Endothelial cell of umbilical vein (primary cell): ENCODE measurements at regions not wholly inside any gene's neighbourhood (a gene's known extent, or its start where the extent isn't known, plus 50 kb on each side); places are given as distances from the start of the nearest gene placed in this dataset.

Source experiments
- BruUV-seq: library from RNA; stranded (reverse); fragments of 400-500 nt; replicated peaks from 2 replicates; lab custom pipeline; 2021; lab: Mats Ljungman, UMichigan
- CTCF ChIA-PET: fragments of 300-600, 350-600 bp; sonication (Branson Sonifier 250); formaldehyde crosslinking; loops from one replicate; lab custom pipeline; 2021; ENCODE audit warnings: antibody characterized with exemption, inconsistent platforms; lab: Charles Lee
- POLR2A ChIA-PET: fragments of 300-600, 350-600 bp; sonication (Branson Sonifier 250); formaldehyde crosslinking; loops from one replicate; lab custom pipeline; 2021; ENCODE audit warnings: antibody characterized with exemption, inconsistent platforms; lab: Charles Lee
- DNase-seq: peaks from one replicate; pipeline ENCODE4 v3.0.0-alpha.2; 2011; ENCODE audit warnings: low read depth, low spot score
- FAIRE-seq: peaks from 2 replicates; lab custom pipeline; 2011; peaks lifted over from hg19 to GRCh38; lab: Jason Lieb, UNC
- H2AFZ ChIP-seq: 2 replicates; pipeline ENCODE4 v1.6.0; 2012; ENCODE audit warnings: low read depth, low read length, control low read depth, inconsistent platforms
- H3K27ac ChIP-seq: 2 replicates; pipeline ENCODE4 v1.5.1; 2011; ENCODE audit warnings: low read depth, mild to moderate bottlenecking, control low read depth, low read length, moderate library complexity; ENCODE audit not compliant: insufficient read depth
- H3K27me3 ChIP-seq, 2 experiments: 2 replicates each; pipeline versions ENCODE4 v1.6.0 to v1.6.1; 2011; ENCODE audit warnings: low read length in 2 of 2, mixed read lengths in 1 of 2; ENCODE audit not compliant: control insufficient read depth in 2 of 2, insufficient read depth in 2 of 2
- H3K36me3 ChIP-seq, 2 experiments: 2 replicates in 1 of 2; 3 replicates in 1 of 2; pipeline ENCODE4 v1.5.1; 2011; ENCODE audit warnings: low read length in 2 of 2, mild to moderate bottlenecking in 1 of 2, moderate library complexity in 1 of 2; ENCODE audit not compliant: control insufficient read depth in 2 of 2, insufficient read depth in 2 of 2; ENCODE audit errors: extremely low read depth in 1 of 2
- H3K4me1 ChIP-seq: 3 replicates; pipeline ENCODE4 v1.5.1; 2011; ENCODE audit warnings: mild to moderate bottlenecking, low read length; ENCODE audit not compliant: control insufficient read depth, insufficient read depth; ENCODE audit errors: extremely low read depth
- H3K4me2 ChIP-seq: 2 replicates; pipeline ENCODE4 v1.6.1; 2011; ENCODE audit warnings: low read length, control low read depth, mixed read lengths; ENCODE audit not compliant: insufficient read depth
- H3K4me3 ChIP-seq, 3 experiments: fragments of 200-600 bp in 1 of 3; sonication (generic), shearing (Covaris generic) in 1 of 3; replicated peaks in 1 of 3; 2 replicates each; pipeline ENCODE4 v1.5.1; 2011 to 2016; ENCODE audit warnings: control low read depth in 3 of 3, low read length in 3 of 3, mild to moderate bottlenecking in 2 of 3, inconsistent platforms in 1 of 3, low read depth in 1 of 3, moderate library complexity in 1 of 3; ENCODE audit not compliant: insufficient read depth in 1 of 3
- H3K79me2 ChIP-seq: 2 replicates; pipeline ENCODE4 v1.6.0; 2012; ENCODE audit warnings: low read length, inconsistent platforms; ENCODE audit not compliant: control insufficient read depth, insufficient read depth
- H3K9ac ChIP-seq: replicated peaks from 2 replicates; pipeline ENCODE3; 2011; ENCODE audit warnings: low read length, control low read depth; ENCODE audit not compliant: insufficient read depth; ENCODE audit errors: extremely low read depth
- H3K9me1 ChIP-seq: replicated peaks from 3 replicates; pipeline ENCODE4 v1.6.0; 2011; ENCODE audit warnings: mild to moderate bottlenecking, low read length; ENCODE audit not compliant: control insufficient read depth, insufficient read depth; ENCODE audit errors: extremely low read depth
- H3K9me3 ChIP-seq: replicated peaks from 2 replicates; pipeline ENCODE4 v1.5.1; 2012; ENCODE audit warnings: low read length, inconsistent platforms; ENCODE audit not compliant: control insufficient read depth, insufficient read depth
- H4K20me1 ChIP-seq: replicated peaks from 2 replicates; pipeline ENCODE3; 2011; ENCODE audit warnings: mild to moderate bottlenecking, low read length; ENCODE audit not compliant: control insufficient read depth, insufficient read depth; ENCODE audit errors: extremely low read depth
- CTCF ChIP-seq, 2 donors: IDR thresholded peaks; 1 replicate in 1 of 2; 2 replicates in 1 of 2; pipeline ENCODE4 v1.5.1; 2011; ENCODE audit warnings: low read length in 2 of 2, mild to moderate bottlenecking in 2 of 2, moderate library complexity in 2 of 2, control low read depth in 1 of 2, inconsistent platforms in 1 of 2, low read depth in 1 of 2; ENCODE audit not compliant: insufficient read depth in 1 of 2; ENCODE audit errors: extremely low read depth in 1 of 2
- EZH2 ChIP-seq: IDR thresholded peaks from 2 replicates; pipeline ENCODE4 v1.6.1; 2012; ENCODE audit warnings: borderline replicate concordance, low read depth, mild to moderate bottlenecking, moderate library complexity, low read length, inconsistent platforms; ENCODE audit not compliant: severe bottlenecking
- FOS ChIP-seq: IDR thresholded peaks from 2 replicates; pipeline ENCODE4 v1.6.1; 2011; ENCODE audit warnings: mild to moderate bottlenecking, low read length, moderate library complexity, borderline replicate concordance; ENCODE audit not compliant: insufficient read depth
- GATA2 ChIP-seq: IDR thresholded peaks from 2 replicates; pipeline ENCODE4 v1.7.0; 2011; ENCODE audit warnings: low read depth, mild to moderate bottlenecking, moderate library complexity, mixed read lengths, low read length; ENCODE audit not compliant: insufficient read length, insufficient read depth
- JUN ChIP-seq: IDR thresholded peaks from 2 replicates; pipeline ENCODE4 v1.6.1; 2011; ENCODE audit warnings: borderline replicate concordance, low read depth; ENCODE audit not compliant: insufficient read length, insufficient read depth
- MYC ChIP-seq: IDR thresholded peaks from one replicate; pipeline ENCODE4 v1.6.1; 2011; ENCODE audit warnings: mild to moderate bottlenecking, low read depth, low read length
- POLR2A ChIP-seq: IDR thresholded peaks from 2 replicates; pipeline ENCODE4 v1.6.1; 2012; ENCODE audit warnings: low read depth, mild to moderate bottlenecking, control low read depth, low read length
- POLR2AphosphoS5 ChIP-seq: IDR thresholded peaks from 2 replicates; pipeline ENCODE4 v1.6.1; 2012; ENCODE audit warnings: low read depth, mild to moderate bottlenecking, control low read depth, low read length, moderate library complexity; ENCODE audit not compliant: insufficient read depth
- dilution Hi-C: fragments of 300-500 bp; cut with MboI; formaldehyde crosslinking; loops from one replicate; pipeline ENCODE4 v1.15.0; 2019; ENCODE audit warnings: low sequenced_read_pairs; ENCODE audit not compliant: extremely low pct_ligation_motif_present
- intact Hi-C: fragments of 100-400 bp; cut with micrococcal nuclease; formaldehyde crosslinking; loops from one replicate; pipeline ENCODE4 v1.10.0; 2022
- TF ChIP-seq, protein P1 (sequence below): IDR thresholded peaks from 2 replicates; pipeline ENCODE4 v1.6.1; 2011; ENCODE audit not compliant: insufficient read depth, insufficient read length

DNA sequence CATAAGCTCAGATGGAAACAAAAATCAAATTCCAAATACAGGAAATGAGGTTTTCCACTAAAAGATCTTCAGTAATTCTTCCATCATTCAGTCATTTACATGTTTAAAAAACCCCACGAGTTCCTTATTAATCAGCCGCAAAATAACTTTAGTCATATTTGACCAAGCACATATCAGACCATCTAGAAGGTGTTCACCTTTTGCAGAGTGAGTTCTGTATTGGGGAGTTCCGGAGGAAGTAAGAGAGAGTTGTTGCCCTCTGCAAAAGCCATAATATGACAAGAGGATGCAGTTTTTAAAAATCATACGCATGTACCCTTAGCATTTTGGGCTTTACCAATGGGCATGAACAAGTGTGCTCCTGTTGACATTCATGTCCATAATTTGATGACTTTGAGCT is 61.6 kb downstream of the CCR1 start:
- no peaks in the 10 kb centered on the region for H3K79me2 ChIP-seq
- intact Hi-C loops (no loop called here), dilution Hi-C loops (no loop called here)
- no peak for DNase-seq
- TF ChIP-seq POLR2AphosphoS5 (no peak), POLR2A (no peak), JUN (no peak), FOS (no peak), GATA2 (no peak), CTCF (IDR thresholded peaks at IDR 0.05; ENCODE audit: extremely low read depth in 1 of 2, insufficient read depth in 1 of 2, low read depth in 1 of 2, low read length in 2 of 2) (no peak), MYC (no peak), EZH2 (no peak)
- TF ChIP-seq, protein P1, sequence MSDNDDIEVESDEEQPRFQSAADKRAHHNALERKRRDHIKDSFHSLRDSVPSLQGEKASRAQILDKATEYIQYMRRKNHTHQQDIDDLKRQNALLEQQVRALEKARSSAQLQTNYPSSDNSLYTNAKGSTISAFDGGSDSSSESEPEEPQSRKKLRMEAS = no peak
- no peaks in the 10 kb centered on the region for H3K9me1 ChIP-seq
- no peaks in the 10 kb centered on the region for H3K4me1 ChIP-seq
- H3K27ac ChIP-seq = no peak overlapping the region
- POLR2A ChIA-PET = no interaction called here
- no TSS peak for BruUV-seq
- no peak overlapping the region for H3K4me3 ChIP-seq
- H3K27me3 ChIP-seq = no peaks in the 10 kb centered on the region
- CTCF ChIA-PET = no interaction called here
- H3K9ac ChIP-seq = no peak overlapping the region
- FAIRE-seq = no peak
- H3K9me3 ChIP-seq = no peaks in the 10 kb centered on the region
- H4K20me1 ChIP-seq = no peaks in the 10 kb centered on the region
- H3K36me3 ChIP-seq = no peaks in the 10 kb centered on the region
- no peak overlapping the region for H2AFZ ChIP-seq
- no peak overlapping the region for H3K4me2 ChIP-seq
